Loucy (cell line): ENCODE measurements at regions not wholly inside any gene's neighbourhood (a gene's known extent, or its start where the extent isn't known, plus 50 kb on each side); places are given as distances from the start of the nearest gene placed in this dataset.

ENCODE experiments used
- H2AFZ ChIP-seq: fragments of 200-600 bp; sonication (generic); 2 replicates; pipeline ENCODE4 v1.6.0; 2016; ENCODE audit warnings: antibody characterized with exemption, mild to moderate bottlenecking, low read length, moderate library complexity
- H3F3A ChIP-seq: fragments of 200-600 bp; 2 replicates; pipeline ENCODE4 v1.6.0; 2016; ENCODE audit warnings: antibody characterized with exemption, low read depth, mild to moderate bottlenecking
- H3K27me3 ChIP-seq: fragments of 200-600 bp; sonication (generic); 2 replicates; pipeline ENCODE4 v1.6.1; 2014; ENCODE audit warnings: low read length, mild to moderate bottlenecking; ENCODE audit not compliant: insufficient read depth, poor library complexity, severe bottlenecking
- H3K36me3 ChIP-seq: fragments of 200-600 bp; sonication (generic); 2 replicates; pipeline ENCODE4 v1.6.1; 2016; ENCODE audit warnings: low read length; ENCODE audit not compliant: insufficient read depth
- H3K4me1 ChIP-seq: fragments of 200-600 bp; sonication (generic); 2 replicates; pipeline ENCODE4 v1.5.1; 2014; ENCODE audit warnings: low read length, mild to moderate bottlenecking; ENCODE audit not compliant: insufficient read depth, poor library complexity, severe bottlenecking
- H3K4me2 ChIP-seq: fragments of 200-600 bp; sonication (generic); 2 replicates; pipeline ENCODE4 v1.6.0; 2014; ENCODE audit warnings: antibody characterized with exemption, low read length, low read depth, mild to moderate bottlenecking; ENCODE audit not compliant: poor library complexity, severe bottlenecking
- H3K4me3 ChIP-seq: fragments of 200-600 bp; sonication (generic); 2 replicates; pipeline ENCODE4 v1.5.1; 2014; ENCODE audit warnings: low read length, mild to moderate bottlenecking, mixed read lengths; ENCODE audit not compliant: poor library complexity, severe bottlenecking
- H3K79me2 ChIP-seq: fragments of 200-600 bp; sonication (generic); 2 replicates; pipeline ENCODE4 v1.6.1; 2014; ENCODE audit warnings: low read length; ENCODE audit not compliant: insufficient read depth
- H3K9ac ChIP-seq: fragments of 200-600 bp; sonication (generic); 2 replicates; pipeline ENCODE4 v1.6.0; 2014; ENCODE audit warnings: mild to moderate bottlenecking, low read depth, low read length, moderate library complexity; ENCODE audit not compliant: poor library complexity, severe bottlenecking
- H3K9me2 ChIP-seq: fragments of 200-600 bp; sonication (generic); replicated peaks from 2 replicates; pipeline ENCODE4 v1.6.1; 2016; ENCODE audit warnings: low read depth, low read length, mixed read lengths
- H3K9me3 ChIP-seq: fragments of 200-600 bp; sonication (generic); 2 replicates; pipeline ENCODE4 v1.6.1; 2014; ENCODE audit warnings: mild to moderate bottlenecking, antibody characterized with exemption, low read length, low read depth; ENCODE audit not compliant: insufficient read depth
- H4K20me1 ChIP-seq: fragments of 200-600 bp; sonication (generic); 2 replicates; pipeline ENCODE4 v1.6.0; 2014; ENCODE audit warnings: antibody characterized with exemption, low read length, mild to moderate bottlenecking; ENCODE audit not compliant: insufficient read depth, poor library complexity, severe bottlenecking
- EZH2phosphoT487 ChIP-seq: fragments of 200-600 bp; IDR thresholded peaks from 2 replicates; pipeline ENCODE4 v1.6.1; 2018; ENCODE audit warnings: antibody characterized with exemption, mild to moderate bottlenecking, moderate library complexity, borderline replicate concordance
- TF ChIP-seq, protein P1 (sequence below): fragments of 200-600 bp; sonication (generic); conservative IDR thresholded peaks from 2 replicates; pipeline ENCODE4 v1.5.1; 2014; ENCODE audit warnings: mild to moderate bottlenecking, antibody characterized with exemption, low read length

- Histone ChIP-seq H3F3A (no peaks in the 10 kb centered on the region), H2AFZ (no peak overlapping the region), H3K9me3 (no peaks in the 10 kb centered on the region), H3K4me2 (no peak overlapping the region), H3K4me3 (no peak overlapping the region), H3K79me2 (no peaks in the 10 kb centered on the region), H3K9me2 (no peaks in the 10 kb centered on the region), H3K36me3 (no peaks in the 10 kb centered on the region), H3K9ac (no peak overlapping the region), H3K4me1 (no peaks in the 10 kb centered on the region), H3K27me3 (no peaks in the 10 kb centered on the region), H4K20me1 (no peaks in the 10 kb centered on the region)
- TF ChIP-seq, protein P1, sequence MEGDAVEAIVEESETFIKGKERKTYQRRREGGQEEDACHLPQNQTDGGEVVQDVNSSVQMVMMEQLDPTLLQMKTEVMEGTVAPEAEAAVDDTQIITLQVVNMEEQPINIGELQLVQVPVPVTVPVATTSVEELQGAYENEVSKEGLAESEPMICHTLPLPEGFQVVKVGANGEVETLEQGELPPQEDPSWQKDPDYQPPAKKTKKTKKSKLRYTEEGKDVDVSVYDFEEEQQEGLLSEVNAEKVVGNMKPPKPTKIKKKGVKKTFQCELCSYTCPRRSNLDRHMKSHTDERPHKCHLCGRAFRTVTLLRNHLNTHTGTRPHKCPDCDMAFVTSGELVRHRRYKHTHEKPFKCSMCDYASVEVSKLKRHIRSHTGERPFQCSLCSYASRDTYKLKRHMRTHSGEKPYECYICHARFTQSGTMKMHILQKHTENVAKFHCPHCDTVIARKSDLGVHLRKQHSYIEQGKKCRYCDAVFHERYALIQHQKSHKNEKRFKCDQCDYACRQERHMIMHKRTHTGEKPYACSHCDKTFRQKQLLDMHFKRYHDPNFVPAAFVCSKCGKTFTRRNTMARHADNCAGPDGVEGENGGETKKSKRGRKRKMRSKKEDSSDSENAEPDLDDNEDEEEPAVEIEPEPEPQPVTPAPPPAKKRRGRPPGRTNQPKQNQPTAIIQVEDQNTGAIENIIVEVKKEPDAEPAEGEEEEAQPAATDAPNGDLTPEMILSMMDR: no peak
- TF ChIP-seq EZH2phosphoT487: no peak
These were observed 226.0 kb upstream of the NDN start for GRCh38 chr15:23913081-23913480.

GRCh38 chr15:23913635-23914034 lies 226.5 kb upstream of the NDN start:
- Histone ChIP-seq H3K36me3 (no peaks in the 10 kb centered on the region), H3F3A (no peaks in the 10 kb centered on the region), H3K9me2 (no peaks in the 10 kb centered on the region), H3K4me2 (no peak overlapping the region), H3K9me3 (no peaks in the 10 kb centered on the region), H3K27me3 (no peaks in the 10 kb centered on the region), H3K9ac (no peak overlapping the region), H4K20me1 (no peaks in the 10 kb centered on the region), H3K4me1 (no peaks in the 10 kb centered on the region), H3K4me3 (no peak overlapping the region), H3K79me2 (no peaks in the 10 kb centered on the region), H2AFZ (no peak overlapping the region)
- TF ChIP-seq EZH2phosphoT487: no peak
- TF ChIP-seq, protein P1: no peak

GRCh38 chr15:23924686-23925085 lies 237.6 kb upstream of the NDN start:
- Histone ChIP-seq H3K27me3 (no peaks in the 10 kb centered on the region), H3K79me2 (no peaks in the 10 kb centered on the region), H3K4me3 (no peak overlapping the region), H3K36me3 (no peaks in the 10 kb centered on the region), H3K4me2 (no peak overlapping the region), H3K9ac (no peak overlapping the region), H3K4me1 (no peaks in the 10 kb centered on the region), H2AFZ (no peak overlapping the region), H4K20me1 (no peaks in the 10 kb centered on the region), H3K9me2 (no peaks in the 10 kb centered on the region), H3F3A (no peaks in the 10 kb centered on the region), H3K9me3 (peaks cover 9% of the 10 kb centered on the region)
- TF ChIP-seq, protein P1: no peak
- no peak for TF ChIP-seq EZH2phosphoT487
